Middle frontal gyrus (tissue), 1 donor: ENCODE measurements at regions not wholly inside any gene's neighbourhood (a gene's known extent, or its start where the extent isn't known, plus 50 kb on each side); places are given as distances from the start of the nearest gene placed in this dataset.

ENCODE experiments used
- DNase-seq: peaks from one replicate; pipeline ENCODE4 v3.0.0-alpha.2; 2015; ENCODE audit warnings: low spot score; ENCODE audit errors: extremely low spot score

GRCh38 chr2:145096582-145096981, 576.7 kb upstream of the ZEB2 start:
- no peak for DNase-seq

- no peak for DNase-seq
These were observed 575.9 kb upstream of the ZEB2 start for GRCh38 chr2:145095641-145096435.

GRCh38 chr2:145094370-145094769, 574.5 kb upstream of the ZEB2 start:
- no peak for DNase-seq

GRCh38 chr2:145091967-145092366, 572.0 kb upstream of the ZEB2 start:
- no peak for DNase-seq

GRCh38 chr2:145090841-145091761, 571.2 kb upstream of the ZEB2 start:
- no peak for DNase-seq

- DNase-seq: no peak
These were observed 568.8 kb upstream of the ZEB2 start for GRCh38 chr2:145088756-145089155.

- no peak for DNase-seq
These were observed 567.0 kb upstream of the ZEB2 start for GRCh38 chr2:145086910-145087309.

GRCh38 chr2:145085612-145086011, 565.7 kb upstream of the ZEB2 start:
- no peak for DNase-seq

- DNase-seq: no peak
These were observed 560.5 kb upstream of the ZEB2 start for GRCh38 chr2:145080426-145080825.

GRCh38 chr2:145079641-145080040, 559.7 kb upstream of the ZEB2 start:
- DNase-seq: no peak

GRCh38 chr2:145078923-145079322, 559.0 kb upstream of the ZEB2 start:
- DNase-seq: no peak

- no peak for DNase-seq
These were observed 556.2 kb upstream of the ZEB2 start for GRCh38 chr2:145076085-145076484.

GRCh38 chr2:145075454-145076062, 555.6 kb upstream of the ZEB2 start:
- no peak for DNase-seq

GRCh38 chr2:145070703-145071102, 550.8 kb upstream of the ZEB2 start:
- no peak for DNase-seq

- no peak for DNase-seq
These were observed 548.6 kb upstream of the ZEB2 start for GRCh38 chr2:145068509-145068908.

GRCh38 chr2:145067549-145068030, 547.7 kb upstream of the ZEB2 start:
- DNase-seq: no peak

GRCh38 chr2:145066856-145067548, 547.1 kb upstream of the ZEB2 start:
- peak; percentile 66 for DNase-seq

GRCh38 chr2:145066151-145066661, 546.3 kb upstream of the ZEB2 start:
- no peak for DNase-seq

GRCh38 chr2:145065342-145065741, 545.4 kb upstream of the ZEB2 start:
- DNase-seq: peak; percentile 59

- DNase-seq: no peak
These were observed 544.6 kb upstream of the ZEB2 start for GRCh38 chr2:145064511-145064910.

- DNase-seq: no peak
These were observed 541.0 kb upstream of the ZEB2 start for GRCh38 chr2:145060876-145061275.
